Activated T-helper 9 cell treated with anti-CD3 and anti-CD28 coated beads, Interleukin-2, amount 50 U/mL, for 16 hours (primary cell): ENCODE measurements at regions not wholly inside any gene's neighbourhood (a gene's known extent, or its start where the extent isn't known, plus 50 kb on each side); places are given as distances from the start of the nearest gene placed in this dataset.
"Not testable (repeated sequence)": the region's sequence is repeated elsewhere in the genome, so short reads cannot be mapped to it uniquely, and the experiment has no call there.

ENCODE experiments used
- DNase-seq: peaks from one replicate; pipeline ENCODE4 v3.0.0-alpha.2; 2020; ENCODE audit warnings: low read depth

DNA sequence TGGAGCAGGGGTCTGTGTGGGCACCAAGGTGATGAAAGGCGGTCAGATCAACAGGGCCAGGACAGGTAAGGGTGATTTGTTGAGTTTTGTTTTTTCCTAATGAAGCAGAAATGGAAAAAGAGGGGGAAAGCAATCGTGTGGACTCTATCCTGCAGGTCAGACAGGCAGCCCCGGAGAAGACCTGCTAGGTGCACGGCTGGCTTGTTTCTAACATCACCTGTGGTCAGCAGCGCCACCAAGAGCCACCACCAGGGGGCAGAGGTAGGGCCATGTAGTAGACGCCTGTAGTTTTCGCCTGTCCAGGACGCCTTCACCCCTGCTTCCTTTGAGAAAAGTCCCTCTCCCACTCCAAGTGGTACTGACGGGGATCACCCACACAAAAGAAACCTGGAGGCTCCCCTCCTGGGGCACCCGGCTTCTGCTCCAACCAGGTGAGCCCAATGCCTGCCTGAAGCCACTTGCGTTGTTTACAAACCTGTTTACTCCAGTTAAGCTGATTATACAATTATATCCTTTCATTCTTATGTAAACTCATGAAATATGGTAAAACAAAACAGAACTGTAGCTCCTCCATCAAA lies 54.2 kb upstream of the SEC14L1 start:
- peak; percentile 73 for DNase-seq

DNA sequence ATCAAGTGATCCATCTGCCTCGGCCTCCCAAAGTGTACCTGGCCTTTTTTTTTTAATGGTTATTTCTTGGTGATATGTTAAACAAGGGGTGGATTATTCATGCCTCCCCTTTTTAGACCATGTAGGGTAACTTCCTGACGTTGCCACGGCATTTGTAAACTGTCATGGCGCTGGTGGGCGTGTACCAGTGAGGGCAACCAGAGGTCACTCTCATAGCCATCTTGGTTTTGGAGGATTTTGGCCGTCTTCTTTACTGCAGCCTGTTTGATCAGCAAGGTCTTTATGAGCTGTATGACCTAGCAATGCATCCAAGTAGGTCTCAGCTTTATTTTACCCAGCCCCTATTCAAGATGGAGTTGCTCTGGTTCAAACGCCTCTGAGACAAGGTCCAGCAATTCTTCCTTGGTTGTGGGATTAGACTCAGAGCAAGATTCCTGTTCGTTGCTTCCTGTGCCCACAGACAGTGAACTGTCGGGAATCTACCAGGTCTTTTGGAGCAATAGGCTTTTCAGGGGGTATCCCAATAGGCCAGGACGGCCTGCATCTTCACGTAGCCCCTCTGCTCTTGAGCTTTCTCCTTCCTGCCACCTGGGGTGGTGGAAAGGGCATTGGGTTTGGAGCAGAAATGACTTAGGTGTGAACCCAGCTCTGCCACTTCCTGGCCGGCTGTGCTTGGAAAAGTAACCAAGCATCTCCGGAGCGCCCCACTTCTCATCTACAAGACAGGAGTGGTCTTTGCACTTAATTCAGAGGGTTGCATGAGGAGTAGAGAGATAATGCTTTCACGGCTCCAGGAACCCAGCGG lies 52.9 kb upstream of the SEC14L1 start:
- DNase-seq = no peak

DNA sequence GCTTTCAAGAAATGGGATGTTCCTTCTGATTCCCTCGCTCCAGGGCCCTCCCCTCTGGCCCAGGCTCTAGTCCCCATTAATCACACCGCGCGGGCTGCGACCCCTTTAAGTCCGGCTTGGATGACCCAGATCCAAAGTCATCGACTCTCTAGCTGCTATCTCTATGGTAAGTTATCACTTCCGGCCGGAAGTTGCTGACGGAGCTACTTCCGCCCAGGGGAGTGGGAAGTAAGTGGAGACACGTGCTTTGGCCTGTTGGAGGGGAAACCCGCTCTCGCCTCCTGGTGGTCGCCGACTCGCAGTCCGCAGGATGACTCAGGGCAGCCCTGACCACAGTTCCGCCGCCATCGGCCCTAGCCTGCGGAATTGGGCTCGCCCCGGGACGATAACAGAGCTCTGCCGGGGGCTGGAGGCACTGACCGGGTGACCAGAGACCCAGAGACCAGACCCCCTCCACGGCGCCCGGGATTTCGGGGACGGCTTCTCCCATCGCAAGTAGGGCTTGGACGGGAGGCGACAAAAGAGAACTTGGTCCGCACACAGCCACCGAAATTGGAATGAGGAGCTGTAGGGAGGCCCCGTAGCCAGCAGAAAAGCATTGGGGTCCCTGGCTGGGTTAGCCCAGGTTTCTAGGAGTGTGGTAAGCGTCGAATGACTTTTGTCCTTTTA lies 52.2 kb upstream of the SEC14L1 start:
- DNase-seq = peak; percentile 81

DNA sequence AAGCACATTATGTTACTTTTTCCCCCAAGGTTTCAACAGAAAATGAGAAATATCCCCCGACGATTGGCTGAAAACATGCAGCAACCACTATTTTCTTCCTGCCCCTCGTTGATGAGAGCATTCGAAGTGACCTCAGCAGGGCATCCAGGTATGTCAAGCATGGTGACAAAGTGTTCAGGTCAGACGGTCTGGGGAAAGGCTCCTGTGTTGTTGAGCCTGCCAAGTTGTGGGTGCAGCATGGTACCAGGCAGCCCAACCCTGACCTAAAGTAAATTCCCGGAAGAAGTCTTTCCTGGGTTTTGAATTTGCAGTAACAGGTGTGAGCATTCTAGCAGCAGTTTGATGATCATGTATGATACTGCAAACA lies 51.7 kb upstream of the SEC14L1 start:
- no peak for DNase-seq

DNA sequence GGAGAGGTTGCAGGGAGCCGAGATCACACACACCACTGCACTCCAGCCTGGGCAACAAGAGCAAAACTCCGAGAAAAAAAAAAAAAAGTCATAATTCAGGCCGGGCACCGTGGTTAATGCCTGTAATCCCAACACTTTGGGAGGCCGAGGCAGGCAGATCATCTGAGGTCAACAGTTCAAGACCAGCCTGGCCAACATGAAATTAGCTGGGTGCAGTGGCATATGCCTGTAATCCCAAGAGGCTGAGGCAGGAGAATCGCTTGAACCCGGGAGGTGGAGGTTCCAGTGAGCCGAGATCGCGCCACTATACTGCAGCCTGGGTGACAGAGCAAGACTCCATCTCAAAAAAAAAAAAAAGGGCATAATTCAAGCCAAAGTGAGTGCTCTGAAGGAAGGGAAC lies 50.8 kb upstream of the SEC14L1 start:
- not testable (repeated sequence) for DNase-seq

DNA sequence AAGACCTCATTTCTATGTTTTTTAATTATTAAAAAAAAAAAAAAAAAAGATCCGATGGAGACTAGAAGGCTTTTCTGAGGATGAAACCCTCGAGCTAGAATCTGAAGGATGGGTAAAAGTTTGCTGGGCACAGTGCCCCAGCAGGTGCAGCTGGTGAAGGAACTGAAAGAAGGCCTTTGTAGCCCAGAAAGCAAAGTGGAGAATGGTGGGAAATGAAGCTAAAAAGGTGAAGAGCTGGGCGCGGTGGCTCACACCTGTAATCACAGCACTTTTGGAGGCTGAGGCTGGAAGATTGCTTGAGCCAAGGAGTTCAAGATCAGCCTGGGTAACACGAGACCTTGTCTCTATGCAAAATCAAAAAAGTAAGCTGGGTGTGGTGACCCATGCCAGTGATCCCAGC lies 50.3 kb upstream of the SEC14L1 start:
- no peak for DNase-seq
